Ishikawa (cell line): ENCODE measurements at regions not wholly inside any gene's neighbourhood (a gene's known extent, or its start where the extent isn't known, plus 50 kb on each side); places are given as distances from the start of the nearest gene placed in this dataset.

ENCODE experiments used
- CEBPB ChIP-seq: IDR thresholded peaks from 2 replicates; pipeline ENCODE4 v1.6.1; 2012
- CREB1 ChIP-seq: IDR thresholded peaks from 2 replicates; pipeline ENCODE4 v1.6.1; 2012; ENCODE audit warnings: low read depth
- EGR1 ChIP-seq: IDR thresholded peaks from 2 replicates; pipeline ENCODE4 v1.6.1; 2012
- EP300 ChIP-seq: IDR thresholded peaks from 2 replicates; pipeline ENCODE4 v1.6.1; 2012; ENCODE audit warnings: borderline replicate concordance
- FOXM1 ChIP-seq: IDR thresholded peaks from 2 replicates; pipeline ENCODE4 v1.6.1; 2012; ENCODE audit warnings: low read depth, borderline replicate concordance
- MAX ChIP-seq: IDR thresholded peaks from 2 replicates; pipeline ENCODE4 v1.6.1; 2012
- NFIC ChIP-seq: IDR thresholded peaks from 2 replicates; pipeline ENCODE4 v1.6.1; 2012
- RAD21 ChIP-seq: IDR thresholded peaks from 2 replicates; pipeline ENCODE4 v1.6.1; 2012; ENCODE audit warnings: low read depth
- REST ChIP-seq: IDR thresholded peaks from 2 replicates; pipeline ENCODE4 v1.6.1; 2012; ENCODE audit warnings: low read depth, mild to moderate bottlenecking
- TAF1 ChIP-seq: IDR thresholded peaks from 2 replicates; pipeline ENCODE4 v1.6.1; 2012; ENCODE audit warnings: low read depth, mild to moderate bottlenecking
- TCF12 ChIP-seq: IDR thresholded peaks from 2 replicates; pipeline ENCODE4 v1.6.1; 2012; ENCODE audit warnings: low read depth
- TEAD4 ChIP-seq: IDR thresholded peaks from 2 replicates; pipeline ENCODE4 v1.6.1; 2012
- USF1 ChIP-seq: IDR thresholded peaks from 2 replicates; pipeline ENCODE4 v1.6.1; 2012
- YY1 ChIP-seq: IDR thresholded peaks from 2 replicates; pipeline ENCODE4 v1.6.1; 2012; ENCODE audit warnings: low read depth
- ZBTB7A ChIP-seq: IDR thresholded peaks from 2 replicates; pipeline ENCODE4 v1.6.1; 2012; ENCODE audit warnings: low read depth

- no peak for TF ChIP-seq TCF12
- no peak for TF ChIP-seq REST
- TF ChIP-seq TAF1, result no peak
- no peak for TF ChIP-seq USF1
- no peak for TF ChIP-seq ZBTB7A
- no peak for TF ChIP-seq FOXM1
- no peak for TF ChIP-seq EP300
- TF ChIP-seq NFIC, result no peak
- TF ChIP-seq CREB1, result no peak
- no peak for TF ChIP-seq RAD21
- no peak for TF ChIP-seq EGR1
These were observed 550.0 kb downstream of the REEP3 start for GRCh38 chr10:64071218-64071617.

GRCh38 chr10:64075604-64076003, 554.4 kb downstream of the REEP3 start:
- TF ChIP-seq TEAD4 (no peak), TCF12 (no peak), ZBTB7A (no peak), FOXM1 (no peak), YY1 (no peak), NFIC (no peak), EGR1 (no peak), TAF1 (no peak), REST (no peak), MAX (no peak)

GRCh38 chr10:64076322-64076940, 555.2 kb downstream of the REEP3 start:
- TF ChIP-seq CEBPB, result no peak
- no peak for TF ChIP-seq TEAD4
- TF ChIP-seq ZBTB7A, result no peak
- TF ChIP-seq NFIC, result no peak
- TF ChIP-seq MAX, result no peak

GRCh38 chr10:64079341-64079740, 558.1 kb downstream of the REEP3 start:
- TF ChIP-seq NFIC, result no peak

- no peak for TF ChIP-seq TEAD4
- no peak for TF ChIP-seq NFIC
- no peak for TF ChIP-seq REST
- TF ChIP-seq TCF12, result no peak
- TF ChIP-seq FOXM1, result no peak
- TF ChIP-seq USF1, result no peak
- TF ChIP-seq CREB1, result no peak
- no peak for TF ChIP-seq CEBPB
These were observed 558.9 kb downstream of the REEP3 start for GRCh38 chr10:64080071-64080470.
